NB4 (cell line): ENCODE measurements at regions not wholly inside any gene's neighbourhood (a gene's known extent, or its start where the extent isn't known, plus 50 kb on each side); places are given as distances from the start of the nearest gene placed in this dataset.

ENCODE experiments used
- DNase-seq: peaks from one replicate; pipeline ENCODE4 v3.0.0; 2010; ENCODE audit warnings: low read depth
- H3K4me3 ChIP-seq: one replicate; pipeline ENCODE4 v1.5.1; 2011; ENCODE audit warnings: mild to moderate bottlenecking, low read depth, low read length, moderate library complexity
- CTCF ChIP-seq: IDR thresholded peaks from one replicate; pipeline ENCODE4 v1.5.1; 2012; ENCODE audit warnings: low read depth, low read length
- MAX ChIP-seq: IDR thresholded peaks from 2 replicates; pipeline ENCODE4 v1.6.1; 2011; ENCODE audit warnings: low read depth, low read length
- MYC ChIP-seq: IDR thresholded peaks from 2 replicates; pipeline ENCODE4 v1.6.1; 2011; ENCODE audit warnings: low read depth, low read length
- POLR2A ChIP-seq: IDR thresholded peaks from 2 replicates; pipeline ENCODE4 v1.6.1; 2011; ENCODE audit warnings: mild to moderate bottlenecking; ENCODE audit not compliant: insufficient read length; ENCODE audit errors: extremely low read depth

GRCh38 chr15:29569533-29570092 lies 252.7 kb downstream of the TJP1 start:
- TF ChIP-seq POLR2A = no peak
- no peak for TF ChIP-seq MYC
- TF ChIP-seq CTCF = no peak
- TF ChIP-seq MAX = no peak
- H3K4me3 ChIP-seq = no peak overlapping the region
- no peak for DNase-seq

- TF ChIP-seq MYC (no peak), CTCF (no peak), MAX (no peak), POLR2A (no peak)
- no peak overlapping the region for H3K4me3 ChIP-seq
- peak; percentile 7 for DNase-seq
Observed at GRCh38 chr15:29568840-29569532, 253.3 kb downstream of the TJP1 start.

- no peak overlapping the region for H3K4me3 ChIP-seq
- DNase-seq = no peak
- no peak for TF ChIP-seq CTCF
- TF ChIP-seq MAX = no peak
- no peak for TF ChIP-seq POLR2A
- TF ChIP-seq MYC = no peak
Observed at GRCh38 chr15:29567336-29567735, 254.9 kb downstream of the TJP1 start.

GRCh38 chr15:29566914-29567313 lies 255.4 kb downstream of the TJP1 start:
- no peak for DNase-seq
- H3K4me3 ChIP-seq = no peak overlapping the region
- TF ChIP-seq CTCF = no peak
- no peak for TF ChIP-seq POLR2A
- no peak for TF ChIP-seq MAX
- no peak for TF ChIP-seq MYC

- TF ChIP-seq CTCF (no peak), MAX (no peak), POLR2A (no peak), MYC (no peak)
- H3K4me3 ChIP-seq = no peak overlapping the region
- DNase-seq = no peak
Observed at GRCh38 chr15:29563112-29563511, 259.2 kb downstream of the TJP1 start.
